Omental fat pad (tissue), 3 donors: ENCODE measurements at regions not wholly inside any gene's neighbourhood (a gene's known extent, or its start where the extent isn't known, plus 50 kb on each side); places are given as distances from the start of the nearest gene placed in this dataset.

Source experiments
- ATAC-seq: fragments of 150-250 bp; one replicate; pipeline ENCODE4 v1.9.1; 2016; ENCODE audit warnings: mild to moderate bottlenecking, moderate library complexity; ENCODE audit not compliant: low FRiP score
- DNase-seq: peaks from one replicate; pipeline ENCODE4 v3.0.0-alpha.2; 2019; ENCODE audit warnings: low spot score
- TF ChIP-seq, protein P1 (sequence below), 3 donors: fragments of 450-650 bp; IDR thresholded peaks; one replicate each; pipeline ENCODE4 v1.5.1; 2016 to 2017; ENCODE audit warnings: antibody characterized with exemption in 3 of 3, mild to moderate bottlenecking in 3 of 3, moderate library complexity in 2 of 3

DNA sequence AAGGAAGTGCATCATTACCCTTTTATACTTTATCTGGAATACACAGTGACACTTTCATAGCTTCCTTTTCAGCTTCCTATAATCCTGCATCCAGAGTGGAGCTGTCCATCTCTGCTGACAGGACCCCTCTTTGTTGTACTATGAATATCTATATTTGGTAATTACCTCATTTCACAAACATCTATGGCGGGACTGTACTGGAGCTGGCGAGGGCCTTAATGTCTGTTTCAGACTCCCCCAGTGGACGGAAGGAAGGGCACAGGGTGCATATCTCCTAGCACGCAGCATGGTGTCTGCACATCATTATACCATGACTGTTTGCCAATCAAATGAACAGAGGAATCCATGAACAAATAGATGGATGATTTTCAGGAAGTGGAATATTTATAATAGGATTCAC is 142.3 kb downstream of the SOX11 start:
- ATAC-seq = no peak
- TF ChIP-seq, protein P1, sequence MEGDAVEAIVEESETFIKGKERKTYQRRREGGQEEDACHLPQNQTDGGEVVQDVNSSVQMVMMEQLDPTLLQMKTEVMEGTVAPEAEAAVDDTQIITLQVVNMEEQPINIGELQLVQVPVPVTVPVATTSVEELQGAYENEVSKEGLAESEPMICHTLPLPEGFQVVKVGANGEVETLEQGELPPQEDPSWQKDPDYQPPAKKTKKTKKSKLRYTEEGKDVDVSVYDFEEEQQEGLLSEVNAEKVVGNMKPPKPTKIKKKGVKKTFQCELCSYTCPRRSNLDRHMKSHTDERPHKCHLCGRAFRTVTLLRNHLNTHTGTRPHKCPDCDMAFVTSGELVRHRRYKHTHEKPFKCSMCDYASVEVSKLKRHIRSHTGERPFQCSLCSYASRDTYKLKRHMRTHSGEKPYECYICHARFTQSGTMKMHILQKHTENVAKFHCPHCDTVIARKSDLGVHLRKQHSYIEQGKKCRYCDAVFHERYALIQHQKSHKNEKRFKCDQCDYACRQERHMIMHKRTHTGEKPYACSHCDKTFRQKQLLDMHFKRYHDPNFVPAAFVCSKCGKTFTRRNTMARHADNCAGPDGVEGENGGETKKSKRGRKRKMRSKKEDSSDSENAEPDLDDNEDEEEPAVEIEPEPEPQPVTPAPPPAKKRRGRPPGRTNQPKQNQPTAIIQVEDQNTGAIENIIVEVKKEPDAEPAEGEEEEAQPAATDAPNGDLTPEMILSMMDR (IDR thresholded peaks at IDR 0.05) = no peak
- no peak for DNase-seq

DNA sequence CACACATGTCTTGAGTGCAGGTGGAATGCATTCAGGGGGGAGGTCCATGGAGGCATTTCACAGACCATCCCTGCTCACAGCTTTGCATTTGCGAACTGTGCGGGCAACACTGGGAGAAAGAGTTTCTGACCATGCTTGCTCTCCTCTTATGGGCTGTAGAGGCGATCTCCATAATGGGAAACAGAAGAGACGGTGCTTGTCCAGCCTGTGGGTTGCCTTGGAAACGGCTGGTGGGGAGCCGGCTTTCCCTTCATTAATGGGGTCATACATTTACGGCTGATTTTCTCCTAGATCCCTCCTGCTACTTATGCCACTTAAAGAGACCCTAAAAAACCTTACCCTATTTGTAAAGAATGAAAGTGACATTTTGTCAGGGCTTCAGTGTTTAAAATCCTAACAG is 147.4 kb downstream of the SOX11 start:
- TF ChIP-seq, protein P1 (IDR thresholded peaks at IDR 0.05) = no peak
- no peak for ATAC-seq
- DNase-seq = no peak

DNA sequence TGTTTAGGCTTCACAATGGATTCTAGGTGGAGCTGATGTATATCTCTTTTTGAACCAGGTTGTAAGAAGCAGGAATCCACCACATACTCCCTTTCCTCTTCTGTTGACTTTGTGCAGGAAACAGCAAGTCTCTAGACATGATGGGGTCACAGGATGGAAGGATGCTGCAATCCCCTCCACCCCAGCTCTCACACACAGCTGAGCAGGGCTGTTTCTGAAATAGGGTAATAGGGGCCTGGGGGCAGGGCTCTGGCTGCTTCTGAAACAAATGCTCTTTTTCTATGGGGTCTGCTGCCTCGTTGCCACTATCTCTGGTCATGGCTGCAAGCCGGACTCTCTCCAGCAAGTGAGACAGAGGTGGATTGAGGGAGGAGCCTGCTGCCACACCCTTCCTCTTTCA is 148.9 kb downstream of the SOX11 start:
- TF ChIP-seq, protein P1 (IDR thresholded peaks at IDR 0.05) = no peak
- ATAC-seq (no peak), DNase-seq (no peak)

DNA sequence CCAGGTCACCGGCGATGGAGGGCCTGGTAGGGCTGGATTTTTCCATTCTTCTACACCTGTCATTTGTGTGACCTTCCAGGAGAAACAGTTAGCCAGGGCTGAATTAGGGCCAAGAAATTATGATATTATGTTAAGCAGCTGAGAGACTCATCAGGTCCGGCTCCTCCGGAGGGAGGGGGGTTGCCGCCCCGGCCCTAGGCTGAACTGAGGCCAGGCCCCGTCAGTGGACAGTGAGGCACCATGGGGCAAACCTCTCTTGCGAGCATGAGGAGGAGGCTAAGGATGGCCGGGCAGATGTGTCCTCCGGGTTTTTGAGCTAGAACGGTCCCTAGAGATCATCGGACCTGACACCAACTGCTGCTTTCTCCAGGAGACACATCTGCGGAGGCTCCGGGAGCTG is 150.1 kb downstream of the SOX11 start:
- DNase-seq = no peak
- TF ChIP-seq, protein P1 (IDR thresholded peaks at IDR 0.05) = no peak

DNA sequence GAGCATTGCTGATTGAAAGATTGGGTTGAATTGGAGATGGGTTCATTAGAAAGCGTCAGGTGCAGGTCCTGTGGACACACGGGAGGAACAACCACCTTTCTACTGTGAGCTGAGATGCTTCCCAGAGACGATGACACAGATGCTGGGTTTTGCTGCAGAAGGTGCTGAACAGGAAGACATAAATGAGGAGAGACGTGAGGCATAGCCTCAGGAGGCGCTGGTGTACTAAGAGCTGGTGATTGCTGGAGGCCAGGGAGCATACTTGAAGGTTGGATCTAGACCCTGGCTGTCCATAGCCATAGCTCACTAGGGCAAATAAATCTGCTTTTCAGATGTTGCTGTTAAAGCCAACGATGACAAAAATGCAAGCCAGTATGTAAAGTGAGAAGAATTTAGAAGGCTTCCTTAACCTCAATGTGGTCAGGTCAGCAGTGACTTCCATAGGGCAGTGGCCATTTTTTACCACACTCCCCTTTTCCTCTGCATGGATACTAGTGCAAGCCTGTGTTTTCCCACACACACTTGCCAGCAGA is 153.7 kb downstream of the SOX11 start:
- TF ChIP-seq, protein P1 (IDR thresholded peaks at IDR 0.05) = no peak
- ATAC-seq (no peak), DNase-seq (no peak)

More for the DNA sequence above, 150.1 kb downstream of the SOX11 start:
- no peak for ATAC-seq

DNA sequence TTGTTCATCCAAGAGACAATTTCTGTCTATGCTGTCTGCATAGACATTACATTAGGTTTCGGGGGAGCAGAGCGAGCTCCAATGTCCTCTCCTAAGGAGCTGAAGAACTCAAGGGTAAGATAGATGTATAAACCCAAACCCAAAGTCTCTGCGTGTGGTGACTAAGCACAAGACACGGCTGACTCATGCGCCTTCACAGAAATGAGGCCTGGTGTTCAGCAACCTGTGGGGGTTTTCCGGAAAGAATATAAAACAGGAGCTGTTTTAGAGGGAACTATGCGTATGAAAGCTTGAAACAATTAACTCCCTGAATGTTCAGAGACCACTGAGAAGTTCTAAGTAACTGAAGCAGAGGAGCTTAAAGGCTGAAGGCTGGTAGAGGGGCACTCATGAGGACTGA is 154.7 kb downstream of the SOX11 start:
- ATAC-seq = no peak
- DNase-seq = no peak
- TF ChIP-seq, protein P1 (IDR thresholded peaks at IDR 0.05) = no peak

DNA sequence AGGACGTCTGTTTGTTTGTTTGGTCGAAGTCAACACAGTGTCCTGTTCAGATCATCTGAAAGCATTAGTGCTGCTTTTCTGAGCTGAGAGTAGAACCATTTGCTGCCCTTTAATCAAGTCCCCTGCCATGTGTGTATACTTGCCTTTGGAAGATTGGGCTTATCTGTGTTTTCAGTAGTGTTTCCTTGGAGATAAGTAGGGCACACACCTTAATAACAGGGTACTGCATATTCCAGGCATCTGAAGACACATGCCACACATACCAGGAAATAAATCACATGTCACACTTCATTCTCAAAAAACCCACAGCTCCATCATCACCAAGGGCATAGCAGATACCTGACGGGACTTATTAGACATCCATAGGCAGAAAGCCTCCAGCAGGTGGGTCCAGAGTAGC is 157.4 kb downstream of the SOX11 start:
- ATAC-seq (no peak), DNase-seq (no peak)
- TF ChIP-seq, protein P1 (IDR thresholded peaks at IDR 0.05) = no peak
